ENCODE measurements at regions not wholly inside any gene's neighbourhood (a gene's known extent, or its start where the extent isn't known, plus 50 kb on each side); places are given as distances from the start of the nearest gene placed in this dataset.

GRCh38 chr2:33681364-33681757, 82.3 kb upstream of the FAM98A start:
- H3K4me3 ChIP-seq (ENCODE audit: low read depth, low read length), result no peak overlapping the region
- no peak for TF ChIP-seq CTCF (IDR thresholded peaks at IDR 0.05; ENCODE audit: insufficient read depth, low read length, missing control alignments)
- CTCF ChIA-PET, result no interaction called here

GRCh38 chr2:33680644-33681363, 81.7 kb upstream of the FAM98A start:
- no peak for TF ChIP-seq CTCF (IDR thresholded peaks at IDR 0.05; ENCODE audit: insufficient read depth, low read length, missing control alignments)
- DNase-seq (ENCODE audit: low read depth, low spot score), result no peak
- no peak overlapping the region for H3K4me3 ChIP-seq (ENCODE audit: low read depth, low read length)
- CTCF ChIA-PET, result no interaction called here
- POLR2A ChIA-PET, result no interaction called here

More at GRCh38 chr2:33681364-33681757, 82.3 kb upstream of the FAM98A start:
- DNase-seq (ENCODE audit: low read depth, low spot score), result no peak
- POLR2A ChIA-PET, result no interaction called here

DNA sequence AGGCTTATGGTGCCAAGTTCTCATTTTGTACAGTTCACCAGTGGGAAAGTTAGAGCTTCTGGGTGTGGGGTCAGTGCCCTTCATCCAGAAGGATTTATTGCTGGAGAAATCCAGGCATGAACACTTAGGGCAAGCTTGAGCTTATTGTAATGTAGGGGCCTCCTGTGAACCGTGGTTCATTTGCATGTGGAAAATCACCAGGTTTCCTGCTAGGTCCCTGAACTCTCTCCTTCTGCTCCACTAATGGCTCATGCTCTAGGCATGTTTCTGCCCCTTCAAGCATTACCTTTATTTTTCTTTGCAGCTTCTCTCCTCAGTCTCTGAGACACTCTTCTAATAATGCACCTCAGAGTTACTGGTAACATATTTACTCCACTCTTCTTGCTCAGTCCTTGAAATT, 79.3 kb upstream of the FAM98A start:
- no peak overlapping the region for H3K4me3 ChIP-seq (ENCODE audit: low read depth, low read length)
- DNase-seq (ENCODE audit: low read depth, low spot score), result no peak
- POLR2A ChIA-PET, result no interaction called here
- CTCF ChIA-PET, result no interaction called here
- TF ChIP-seq CTCF (IDR thresholded peaks at IDR 0.05; ENCODE audit: insufficient read depth, low read length, missing control alignments), result no peak

- ChIA-PET CTCF (interaction anchor here (0.7 to 1.7 kb wide), 5 partner anchors 9 to 1737 kb away, joined by 3 to 5 read pairs (median 3); no protein-coding TSS in a partner anchor), POLR2A (interaction anchor here (0.7 kb wide), 1 partner anchor 1277 kb away, joined by 3 read pairs; no protein-coding TSS in a partner anchor)
- DNase-seq (ENCODE audit: low read depth, low spot score), result no peak
- no peak for TF ChIP-seq CTCF (IDR thresholded peaks at IDR 0.05; ENCODE audit: insufficient read depth, low read length, missing control alignments)
- no peak overlapping the region for H3K4me3 ChIP-seq (ENCODE audit: low read depth, low read length)
These were observed 74.8 kb upstream of the FAM98A start for GRCh38 chr2:33673937-33674336.

DNA sequence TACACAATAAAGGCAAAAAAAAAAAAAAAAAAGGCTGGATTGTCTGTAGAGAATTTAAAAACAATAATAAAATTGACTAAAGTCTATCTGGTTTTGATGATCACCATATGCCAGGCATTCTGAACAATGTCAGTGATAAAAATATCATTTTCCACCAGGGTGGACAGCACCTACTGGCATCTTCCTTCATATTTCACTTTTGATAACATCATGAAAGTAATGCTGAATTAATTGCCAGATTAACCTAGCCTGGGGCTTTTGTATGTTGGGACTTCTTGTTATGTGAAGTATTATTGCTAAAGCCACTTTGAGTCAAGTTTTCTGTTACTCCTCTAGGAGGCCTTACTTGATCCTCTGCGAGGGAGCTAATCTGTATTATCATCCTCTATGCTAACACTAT, 73.8 kb upstream of the FAM98A start:
- ChIA-PET CTCF (interaction anchor here (1.7 kb wide), 1 partner anchor 1738 kb away, joined by 5 read pairs; no protein-coding TSS in a partner anchor), POLR2A (no interaction called here)

DNA sequence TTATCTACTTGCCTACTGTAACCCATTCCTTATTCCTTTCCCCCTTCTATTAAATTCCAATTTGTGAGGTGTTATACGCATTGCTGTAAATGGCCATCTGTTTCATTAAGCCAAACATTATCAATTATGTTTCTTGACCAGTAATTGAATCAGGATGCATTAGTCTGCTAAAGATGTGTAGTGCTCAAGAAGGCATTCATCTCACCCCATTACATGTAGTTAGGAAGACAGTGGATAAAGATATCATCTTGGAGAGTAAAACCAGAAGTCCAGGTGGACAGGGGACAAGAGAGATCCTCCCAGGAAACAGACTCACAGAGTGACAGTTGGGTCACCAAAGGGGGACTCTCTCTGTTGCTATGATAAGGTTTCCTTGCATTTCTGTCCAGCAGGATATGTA, 73.3 kb upstream of the FAM98A start:
- ChIA-PET POLR2A (no interaction called here), CTCF (no interaction called here)
- TF ChIP-seq CTCF (IDR thresholded peaks at IDR 0.05; ENCODE audit: insufficient read depth, low read length, missing control alignments), result no peak
- no peak overlapping the region for H3K4me3 ChIP-seq (ENCODE audit: low read depth, low read length)
- DNase-seq (ENCODE audit: low read depth, low spot score), result no peak

More for the DNA sequence above, 73.8 kb upstream of the FAM98A start:
- H3K4me3 ChIP-seq (ENCODE audit: low read depth, low read length), result no peak overlapping the region
- TF ChIP-seq CTCF (IDR thresholded peaks at IDR 0.05; ENCODE audit: insufficient read depth, low read length, missing control alignments), result no peak
- DNase-seq (ENCODE audit: low read depth, low spot score), result no peak

Data from AG04449 (cell line).